WTC11 (cell line): ENCODE measurements at regions not wholly inside any gene's neighbourhood (a gene's known extent, or its start where the extent isn't known, plus 50 kb on each side); places are given as distances from the start of the nearest gene placed in this dataset.
"Not testable (repeated sequence)": the region's sequence is repeated elsewhere in the genome, so short reads cannot be mapped to it uniquely, and the experiment has no call there.

Experiments
- ATAC-seq: fragments of 200-7000 bp; cut with Tn5 transposase; 2 replicates; pipeline ENCODE4 v1.10.0; 2021; ENCODE audit warnings: mild to moderate bottlenecking, moderate library complexity
- CTCF ChIA-PET: fragments of 300-600 bp; sonication (Branson Sonifier 250); formaldehyde crosslinking; loops from one replicate; lab custom pipeline; 2021; ENCODE audit warnings: antibody characterized with exemption; lab: Charles Lee
- POLR2A ChIA-PET: fragments of 350-600 bp; sonication (Branson Sonifier 250); formaldehyde crosslinking; loops from one replicate; lab custom pipeline; 2021; ENCODE audit warnings: antibody characterized with exemption; lab: Charles Lee
- DNase-seq: peaks from one replicate; pipeline ENCODE4 v3.0.0; 2021; ENCODE audit warnings: low spot score
- H3K27ac Mint-ChIP-seq: 2 replicates; pipeline ENCODE4 v1.8.0; 2021; ENCODE audit warnings: mixed read lengths
- H3K27me3 Mint-ChIP-seq: 2 replicates; pipeline ENCODE4 v1.8.0; 2021; ENCODE audit warnings: low read depth, mild to moderate bottlenecking, moderate library complexity, mixed read lengths
- H3K36me3 Mint-ChIP-seq: 2 replicates; pipeline ENCODE4 v1.8.0; 2021; ENCODE audit warnings: mixed read lengths
- H3K4me1 Mint-ChIP-seq: 2 replicates; pipeline ENCODE4 v1.8.0; 2022; ENCODE audit warnings: mixed read lengths
- H3K4me3 Mint-ChIP-seq: 2 replicates; pipeline ENCODE4 v1.8.0; 2021; ENCODE audit warnings: mild to moderate bottlenecking, moderate library complexity, mixed read lengths
- H3K9me3 Mint-ChIP-seq: 2 replicates; pipeline ENCODE4 v1.8.0; 2021; ENCODE audit warnings: mixed read lengths
- AFF4 ChIP-seq: sonication (generic); formaldehyde crosslinking; IDR thresholded peaks from 2 replicates; pipeline ENCODE4 v1.8.1; 2023; ENCODE audit warnings: mild to moderate bottlenecking, missing genetic modification reagents, borderline replicate concordance
- ARID4B ChIP-seq: sonication (generic); formaldehyde crosslinking; IDR thresholded peaks from 2 replicates; pipeline ENCODE4 v1.8.0; 2023; ENCODE audit warnings: missing genetic modification reagents, mild to moderate bottlenecking, borderline replicate concordance
- CREM ChIP-seq: sonication (generic); formaldehyde crosslinking; IDR thresholded peaks from 2 replicates; pipeline ENCODE4 v1.8.1; 2022; ENCODE audit warnings: mild to moderate bottlenecking, missing genetic modification reagents, moderate library complexity
- CTCF ChIP-seq: fragments of 200-600 bp; IDR thresholded peaks from 2 replicates; pipeline ENCODE4 v1.8.0; 2022; ENCODE audit warnings: antibody characterized with exemption
- HMGA2 ChIP-seq: fragments of 250-450 bp; sonication (Bioruptor Pico); IDR thresholded peaks from 2 replicates; pipeline ENCODE4 v1.4.0; 2021; ENCODE audit warnings: mild to moderate bottlenecking, moderate library complexity
- JAZF1 ChIP-seq: fragments of 250-450 bp; sonication (Bioruptor Pico); IDR thresholded peaks from 2 replicates; pipeline ENCODE4 v1.9.0; 2021; ENCODE audit warnings: moderate library complexity, mild to moderate bottlenecking, inconsistent platforms
- KAT7 ChIP-seq: sonication (generic); formaldehyde crosslinking; IDR thresholded peaks from 2 replicates; pipeline ENCODE4 v1.8.1; 2023; ENCODE audit warnings: missing genetic modification reagents, mild to moderate bottlenecking, borderline replicate concordance
- OVOL2 ChIP-seq: fragments of 250-450 bp; sonication (Bioruptor Pico); IDR thresholded peaks from 2 replicates; pipeline ENCODE4 v1.9.0; 2021; ENCODE audit warnings: mild to moderate bottlenecking, borderline replicate concordance
- SP1 ChIP-seq: sonication (generic); formaldehyde crosslinking; conservative IDR thresholded peaks from 2 replicates; pipeline ENCODE4 v1.8.1; 2022; ENCODE audit warnings: missing genetic modification reagents
- STAT6 ChIP-seq: sonication (generic); formaldehyde crosslinking; conservative IDR thresholded peaks from 2 replicates; pipeline ENCODE4 v1.8.1; 2023; ENCODE audit warnings: mild to moderate bottlenecking, low read depth, missing genetic modification reagents, moderate library complexity
- ZNF416 ChIP-seq: fragments of 250-450 bp; sonication (Bioruptor Pico); IDR thresholded peaks from 2 replicates; pipeline ENCODE4 v1.9.0; 2021; ENCODE audit warnings: mild to moderate bottlenecking, inconsistent platforms
- ZSCAN18 ChIP-seq: fragments of 250-450 bp; sonication (Bioruptor Pico); IDR thresholded peaks from 2 replicates; pipeline ENCODE4 v2.1.2; 2022; ENCODE audit warnings: mild to moderate bottlenecking, moderate library complexity

GRCh38 chr5:2153350-2153749 lies 270.6 kb upstream of the IRX4 start:
- no peak overlapping the region for H3K4me3 Mint-ChIP-seq
- no peaks in the 10 kb centered on the region for H3K36me3 Mint-ChIP-seq
- no peak overlapping the region for H3K27ac Mint-ChIP-seq
- no peaks in the 10 kb centered on the region for H3K9me3 Mint-ChIP-seq
- ATAC-seq, result no peak
- H3K27me3 Mint-ChIP-seq, result no peaks in the 10 kb centered on the region; the same call in 1 of the 2 replicates
- DNase-seq, result no peak
- CTCF ChIA-PET, result no interaction called here
- H3K4me1 Mint-ChIP-seq, result peaks cover 22% of the 10 kb centered on the region
- TF ChIP-seq STAT6 (CRISPR knock-in tag) (no peak), CTCF (no peak), ZSCAN18 (CRISPR knock-in tag) (no peak)
- POLR2A ChIA-PET, result no interaction called here

GRCh38 chr5:2151301-2151888 lies 268.7 kb upstream of the IRX4 start:
- H3K36me3 Mint-ChIP-seq, H3K4me3 Mint-ChIP-seq, POLR2A ChIA-PET, H3K9me3 Mint-ChIP-seq, H3K27ac Mint-ChIP-seq, H3K27me3 Mint-ChIP-seq: not testable (repeated sequence)
- TF ChIP-seq CTCF, result peak; percentile 91
- CTCF ChIA-PET, result interaction anchor here (0.7 to 1.1 kb wide), 5 partner anchors 12 to 178 kb away, joined by 3 to 4 read pairs (median 3); no protein-coding TSS in a partner anchor
- H3K4me1 Mint-ChIP-seq, result peaks cover 22% of the 10 kb centered on the region
- ATAC-seq, result peak; percentile 71
- peak; percentile 70 for DNase-seq

- H3K4me1 Mint-ChIP-seq, result peaks cover 16% of the 10 kb centered on the region
- TF ChIP-seq KAT7 (CRISPR knock-in tag) (no peak), ZNF416 (CRISPR knock-in tag) (no peak), AFF4 (CRISPR knock-in tag) (no peak), CREM (CRISPR knock-in tag) (no peak), SP1 (no peak), OVOL2 (no peak), HMGA2 (CRISPR knock-in tag) (no peak), JAZF1 (CRISPR knock-in tag) (no peak), ARID4B (CRISPR knock-in tag) (no peak)
- POLR2A ChIA-PET, result no interaction called here
- 0 out of 2 replicates have a peak overlapping the region, but pooled peaks have one; percentile 32 for H3K27ac Mint-ChIP-seq
- H3K36me3 Mint-ChIP-seq, result no peaks in the 10 kb centered on the region
- peaks cover 6% of the 10 kb centered on the region; the same call in 1 of the 2 replicates for H3K9me3 Mint-ChIP-seq
- ATAC-seq (peak; percentile 53), DNase-seq (no peak)
- H3K27me3 Mint-ChIP-seq, result no peaks in the 10 kb centered on the region; the same call in 1 of the 2 replicates
- no peak overlapping the region for H3K4me3 Mint-ChIP-seq
- CTCF ChIA-PET, result interaction anchor here (0.9 to 1.3 kb wide), 2 partner anchors 110 to 133 kb away, joined by 3 to 5 read pairs; no protein-coding TSS in a partner anchor
Measured at GRCh38 chr5:2149195-2149539, 266.4 kb upstream of the IRX4 start.
